Suprapubic skin (tissue), 4 donors: ENCODE measurements at regions not wholly inside any gene's neighbourhood (a gene's known extent, or its start where the extent isn't known, plus 50 kb on each side); places are given as distances from the start of the nearest gene placed in this dataset.

Experiments used
- DNase-seq, 2 donors: peaks; one replicate each; pipeline ENCODE4 v3.0.0-alpha.2; 2019; ENCODE audit warnings: low spot score in 2 of 2
- H3K27ac ChIP-seq: fragments of 200-600 bp; sonication (generic); one replicate; pipeline ENCODE4 v1.5.1; 2019
- H3K27me3 ChIP-seq: fragments of 200-600 bp; sonication (generic); one replicate; pipeline ENCODE4 v1.5.1; 2019
- H3K36me3 ChIP-seq: fragments of 200-600 bp; sonication (generic); one replicate; pipeline ENCODE4 v1.5.1; 2019
- H3K4me1 ChIP-seq: fragments of 200-600 bp; sonication (generic); one replicate; pipeline ENCODE4 v1.5.1; 2019
- H3K4me3 ChIP-seq: fragments of 200-600 bp; sonication (generic); one replicate; pipeline ENCODE4 v1.5.1; 2019; ENCODE audit warnings: mild to moderate bottlenecking
- H3K9me3 ChIP-seq: fragments of 200-600 bp; sonication (generic); one replicate; pipeline ENCODE4 v1.5.1; 2019
- CTCF ChIP-seq, 2 donors: fragments of 200-600 bp in 1 of 2; fragments of 450-650 bp in 1 of 2; sonication (generic) in 1 of 2; IDR thresholded peaks; one replicate each; pipeline ENCODE4 v1.5.1; 2016 to 2019; ENCODE audit warnings: antibody characterized with exemption in 2 of 2, mild to moderate bottlenecking in 1 of 2, moderate library complexity in 1 of 2
- EP300 ChIP-seq: sonication (generic); formaldehyde crosslinking; IDR thresholded peaks from one replicate; pipeline ENCODE4 v1.6.1; 2017; ENCODE audit warnings: antibody characterized with exemption
- POLR2A ChIP-seq, 2 donors: fragments of 450-650 bp; IDR thresholded peaks; one replicate each; pipeline ENCODE4 v1.6.1; 2017; ENCODE audit warnings: antibody characterized with exemption in 2 of 2, mild to moderate bottlenecking in 2 of 2, moderate library complexity in 2 of 2
- POLR2AphosphoS5 ChIP-seq, 3 donors: sonication (generic); formaldehyde crosslinking; IDR thresholded peaks; one replicate each; pipeline ENCODE4 v1.6.1; 2017; ENCODE audit warnings: antibody characterized with exemption in 3 of 3
- WGBS: methylation state at CpG from one replicate; pipeline ENCODE4 v1.1.5; 2018; 5-methylcytosine and 5-hydroxymethylcytosine counted together

- 79% methylated on average over 21 of the region's 21 CpGs for WGBS
- DNase-seq = peak in 1 of 2 donors; percentile 57
- no peaks in the 10 kb centered on the region for H3K9me3 ChIP-seq
- TF ChIP-seq POLR2AphosphoS5 (IDR thresholded peaks at IDR 0.05) = no peak
- TF ChIP-seq POLR2A (IDR thresholded peaks at IDR 0.05) = no peak
- TF ChIP-seq CTCF (IDR thresholded peaks at IDR 0.05) = no peak
- no peak for TF ChIP-seq EP300
- no peak overlapping the region for H3K4me3 ChIP-seq
- no peaks in the 10 kb centered on the region for H3K4me1 ChIP-seq
- H3K27ac ChIP-seq = no peak overlapping the region
- peaks cover 48% of the 10 kb centered on the region for H3K27me3 ChIP-seq
- H3K36me3 ChIP-seq = no peaks in the 10 kb centered on the region
Measured at GRCh38 chr22:47563406-47564157, 801.1 kb downstream of the TBC1D22A start.

- H3K9me3 ChIP-seq = no peaks in the 10 kb centered on the region
- no peak overlapping the region for H3K4me3 ChIP-seq
- H3K27ac ChIP-seq = no peak overlapping the region
- TF ChIP-seq EP300 = no peak
- no peak for TF ChIP-seq POLR2AphosphoS5 (IDR thresholded peaks at IDR 0.05)
- TF ChIP-seq CTCF (IDR thresholded peaks at IDR 0.05) = no peak
- TF ChIP-seq POLR2A (IDR thresholded peaks at IDR 0.05) = no peak
- H3K4me1 ChIP-seq = no peaks in the 10 kb centered on the region
- WGBS = 76% methylated on average over 5 of the region's 5 CpGs
- no peaks in the 10 kb centered on the region for H3K36me3 ChIP-seq
- peaks cover 50% of the 10 kb centered on the region for H3K27me3 ChIP-seq
- DNase-seq = peak in 1 of 2 donors; percentile 57
Measured at GRCh38 chr22:47561766-47562165, 799.3 kb downstream of the TBC1D22A start.

- Histone ChIP-seq H3K36me3 (no peaks in the 10 kb centered on the region), H3K9me3 (no peaks in the 10 kb centered on the region), H3K27ac (no peak overlapping the region), H3K27me3 (peaks cover 50% of the 10 kb centered on the region), H3K4me3 (no peak overlapping the region), H3K4me1 (no peaks in the 10 kb centered on the region)
- 88% methylated on average over 9 of the region's 9 CpGs for WGBS
- DNase-seq = peak in 1 of 2 donors; percentile 41
- TF ChIP-seq POLR2AphosphoS5 (IDR thresholded peaks at IDR 0.05) (no peak), EP300 (no peak), POLR2A (IDR thresholded peaks at IDR 0.05) (no peak), CTCF (IDR thresholded peaks at IDR 0.05) (no peak)
Measured at GRCh38 chr22:47561115-47561675, 798.7 kb downstream of the TBC1D22A start.

- H3K4me3 ChIP-seq = no peak overlapping the region
- H3K36me3 ChIP-seq = no peaks in the 10 kb centered on the region
- TF ChIP-seq EP300 = no peak
- TF ChIP-seq POLR2A (IDR thresholded peaks at IDR 0.05) = no peak
- no peak for TF ChIP-seq POLR2AphosphoS5 (IDR thresholded peaks at IDR 0.05)
- no peak for TF ChIP-seq CTCF (IDR thresholded peaks at IDR 0.05)
- H3K27me3 ChIP-seq = peaks cover 42% of the 10 kb centered on the region
- H3K27ac ChIP-seq = no peak overlapping the region
- no peaks in the 10 kb centered on the region for H3K4me1 ChIP-seq
- H3K9me3 ChIP-seq = no peaks in the 10 kb centered on the region
- 90% methylated on average over 15 of the region's 16 CpGs for WGBS
- peak in 1 of 2 donors; percentile 74 for DNase-seq
Measured at GRCh38 chr22:47558828-47559700, 796.6 kb downstream of the TBC1D22A start.

GRCh38 chr22:47556473-47556872 lies 794.0 kb downstream of the TBC1D22A start:
- Histone ChIP-seq H3K4me1 (no peaks in the 10 kb centered on the region), H3K36me3 (no peaks in the 10 kb centered on the region), H3K9me3 (no peaks in the 10 kb centered on the region), H3K27ac (no peak overlapping the region), H3K27me3 (peaks cover 40% of the 10 kb centered on the region), H3K4me3 (no peak overlapping the region)
- DNase-seq = no peak
- 92% methylated on average over 8 of the region's 8 CpGs for WGBS
- TF ChIP-seq EP300 (no peak), POLR2AphosphoS5 (IDR thresholded peaks at IDR 0.05) (no peak), POLR2A (IDR thresholded peaks at IDR 0.05) (no peak)
